Stimulated activated CD8-positive, alpha-beta memory T cell treated with anti-CD3 and anti-CD28 coated beads, Interleukin-2, amount 100 ng/mL, for 1 hour (primary cell): ENCODE measurements at regions not wholly inside any gene's neighbourhood (a gene's known extent, or its start where the extent isn't known, plus 50 kb on each side); places are given as distances from the start of the nearest gene placed in this dataset.

ENCODE experiments used
- DNase-seq, 2 donors: peaks; one replicate each; pipeline ENCODE4 v3.0.0-alpha.2; 2020; ENCODE audit warnings: low read depth in 2 of 2

GRCh38 chr11:64500176-64501013 is 55.3 kb upstream of the SLC22A11 start:
- DNase-seq: no peak

- DNase-seq: no peak
Measured at GRCh38 chr11:64501500-64502427, 54.0 kb upstream of the SLC22A11 start.

- no peak for DNase-seq
Measured at GRCh38 chr11:64502634-64503033, 53.1 kb upstream of the SLC22A11 start.

- DNase-seq: no peak
Measured at GRCh38 chr11:64503186-64503753, 52.5 kb upstream of the SLC22A11 start.

GRCh38 chr11:64504999-64505398 is 50.7 kb upstream of the SLC22A11 start:
- no peak for DNase-seq
